ENCODE measurements at regions not wholly inside any gene's neighbourhood (a gene's known extent, or its start where the extent isn't known, plus 50 kb on each side); places are given as distances from the start of the nearest gene placed in this dataset.

GRCh38 chr15:87805117-87805820 is 451.3 kb downstream of the NTRK3 start:
- no peak for DNase-seq (ENCODE audit: low read depth in 2 of 2)

- DNase-seq (ENCODE audit: low read depth in 2 of 2), result no peak
These were observed 452.1 kb downstream of the NTRK3 start for GRCh38 chr15:87804451-87804850.

DNA sequence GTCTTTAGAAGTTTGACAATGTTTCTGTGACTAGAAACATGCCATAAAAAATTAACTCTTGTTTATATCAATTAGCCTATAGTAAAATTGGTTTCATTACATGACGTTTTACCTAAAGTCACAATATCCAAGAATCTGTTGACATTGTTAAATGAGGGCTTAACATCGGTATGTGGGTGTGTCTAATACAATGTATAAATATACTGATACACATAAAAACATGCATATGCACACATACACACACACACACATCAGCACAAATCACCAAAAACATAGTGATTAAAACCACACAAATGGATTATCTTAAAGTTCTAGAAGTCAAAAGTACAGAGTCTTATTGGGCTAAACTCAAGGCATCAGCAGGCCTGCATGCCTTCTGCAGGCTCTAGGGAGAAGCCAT is 456.7 kb downstream of the NTRK3 start:
- no peak for DNase-seq (ENCODE audit: low read depth in 2 of 2)

DNA sequence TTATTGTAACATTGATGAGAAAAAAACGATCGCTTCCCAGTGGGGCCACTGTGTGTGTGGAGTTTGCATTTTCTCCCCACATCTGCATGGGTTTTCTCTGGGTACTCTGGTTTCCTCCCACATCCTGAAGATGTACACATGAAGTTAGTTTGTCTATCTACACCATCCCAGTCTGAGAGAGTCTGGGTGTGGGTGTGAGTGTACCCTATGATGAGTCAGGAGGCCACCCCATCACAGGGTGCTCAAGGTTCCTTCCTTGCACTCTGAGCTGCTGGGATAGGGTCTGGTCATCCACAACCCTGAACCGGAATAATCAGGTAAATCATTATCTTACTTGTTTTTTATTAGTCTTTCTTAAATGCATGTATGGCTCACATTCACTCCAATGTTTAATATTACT is 457.1 kb downstream of the NTRK3 start:
- no peak for DNase-seq (ENCODE audit: low read depth in 2 of 2)

- DNase-seq (ENCODE audit: low read depth in 2 of 2), result no peak
These were observed 462.8 kb downstream of the NTRK3 start for GRCh38 chr15:87793725-87794124.

DNA sequence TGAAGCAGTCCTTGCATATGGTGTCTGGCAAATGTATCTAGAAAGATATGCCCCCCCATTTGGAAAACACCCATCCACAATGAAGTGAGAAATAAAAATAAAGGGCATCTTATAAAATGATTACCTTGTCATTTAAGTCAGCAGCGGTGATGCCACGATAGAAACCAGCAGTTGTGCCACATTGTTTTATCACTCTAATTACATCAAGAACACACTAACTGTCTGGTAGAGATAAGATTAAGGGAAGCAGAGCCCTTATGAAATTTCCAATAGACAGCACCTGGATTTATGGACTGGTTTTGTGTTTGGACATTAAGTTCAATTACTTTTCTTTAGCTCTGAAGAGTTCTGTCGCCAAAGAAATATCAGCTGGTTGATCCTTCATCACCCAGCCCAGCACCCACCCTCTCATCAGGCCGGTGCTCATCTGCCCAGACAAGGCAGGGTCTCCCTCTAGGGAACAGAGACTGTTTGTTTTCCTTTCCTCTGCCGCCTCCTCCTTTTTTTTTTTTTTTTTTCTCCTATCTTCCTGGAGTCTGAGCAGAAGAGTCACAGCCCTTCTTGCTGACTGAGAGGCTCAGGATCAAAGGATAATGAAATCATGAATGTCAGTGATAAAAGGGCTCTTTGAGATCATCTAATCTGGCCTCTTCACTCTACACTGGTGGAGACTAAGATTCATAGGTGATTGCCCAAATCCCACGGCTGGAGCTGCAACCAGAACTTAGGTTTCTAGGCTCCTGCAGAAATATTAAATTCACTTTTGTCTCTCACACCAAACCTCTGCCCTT is 464.1 kb downstream of the NTRK3 start:
- DNase-seq (ENCODE audit: low read depth in 2 of 2), result no peak

- DNase-seq (ENCODE audit: low read depth in 2 of 2), result no peak
These were observed 474.4 kb downstream of the NTRK3 start for GRCh38 chr15:87781959-87782625.

- no peak for DNase-seq (ENCODE audit: low read depth in 2 of 2)
These were observed 476.8 kb downstream of the NTRK3 start for GRCh38 chr15:87779746-87780145.

DNA sequence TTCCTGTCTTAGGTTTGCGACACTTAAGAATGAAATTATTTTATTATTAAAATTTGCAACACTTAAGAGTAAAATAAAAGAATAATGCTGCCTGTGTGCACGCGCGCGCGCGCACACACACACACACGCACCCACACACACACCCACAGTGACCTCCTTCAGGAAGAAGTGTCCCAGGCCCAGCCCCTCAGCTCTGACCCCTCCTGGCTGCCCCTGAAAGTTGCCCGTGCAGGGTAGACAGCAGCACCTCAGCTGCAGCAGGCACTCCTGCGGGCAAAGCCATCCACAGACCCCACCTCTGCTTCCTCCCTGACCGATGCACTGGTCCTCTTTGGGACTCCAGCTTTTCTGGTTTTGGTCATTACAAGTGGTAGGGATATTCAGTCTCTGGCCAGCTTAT is 478.2 kb downstream of the NTRK3 start:
- no peak for DNase-seq (ENCODE audit: low read depth in 2 of 2)

DNA sequence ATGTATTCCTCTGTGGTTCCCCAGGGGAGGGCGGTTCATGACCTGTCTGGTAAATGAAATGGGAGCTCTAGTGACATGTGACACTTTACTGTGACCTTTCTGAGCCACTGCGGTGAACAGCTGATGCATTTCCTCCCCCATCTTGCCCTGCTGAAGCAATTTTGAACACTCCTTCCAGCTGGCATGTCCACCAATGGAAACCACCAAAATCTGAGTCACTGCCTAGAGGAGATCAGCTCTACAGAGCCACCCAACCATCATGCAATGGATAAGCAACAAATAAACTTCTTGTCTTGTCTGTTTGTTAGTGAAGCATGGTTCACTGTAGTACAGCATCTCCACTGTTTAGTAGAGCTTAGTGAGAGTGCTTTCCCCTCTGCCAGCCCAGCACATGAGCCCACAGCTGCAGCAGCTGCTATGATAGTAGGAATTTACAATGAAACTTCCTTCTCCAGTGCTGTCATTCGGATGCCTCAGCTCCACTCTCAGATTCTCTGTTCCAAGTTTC is 479.4 kb downstream of the NTRK3 start:
- DNase-seq (ENCODE audit: low read depth in 2 of 2), result no peak

- no peak for DNase-seq (ENCODE audit: low read depth in 2 of 2)
These were observed 489.0 kb downstream of the NTRK3 start for GRCh38 chr15:87767516-87767915.

DNA sequence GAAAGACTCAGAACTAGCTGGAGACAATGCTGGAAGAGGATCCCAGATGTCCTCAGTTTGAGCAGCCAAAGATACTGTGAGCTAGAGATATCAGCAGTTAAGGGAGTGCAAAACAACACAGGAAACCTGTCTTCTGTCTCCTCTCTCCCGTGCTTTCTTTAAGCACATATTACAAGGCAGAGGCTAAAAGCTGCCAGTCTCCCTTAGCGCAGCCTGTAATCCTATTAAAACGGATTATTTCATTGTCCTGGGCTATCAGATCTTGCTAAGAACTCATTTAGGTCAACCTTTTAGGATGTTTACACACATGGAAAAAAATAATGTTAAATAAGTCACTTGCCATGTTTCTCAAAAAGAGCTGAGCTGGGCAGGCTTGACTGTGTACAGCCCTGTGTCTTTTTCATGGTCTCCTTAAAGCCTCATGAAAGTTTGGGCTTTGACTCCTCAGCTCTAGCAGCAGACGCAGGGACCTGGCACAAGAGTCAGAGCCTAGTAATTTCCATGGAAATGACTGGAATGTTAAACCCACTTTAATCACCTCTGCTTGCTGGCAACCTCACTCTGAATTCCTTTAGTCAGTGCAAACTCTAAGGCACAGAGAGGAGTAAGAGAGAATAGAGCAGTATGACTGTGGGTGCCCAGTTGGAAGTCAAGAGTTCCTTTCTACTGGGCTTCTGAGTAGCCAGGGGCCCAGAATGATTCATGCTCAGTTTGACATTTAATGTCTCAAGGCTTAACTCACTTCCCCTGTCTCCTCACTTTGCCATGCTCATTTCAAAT is 491.9 kb downstream of the NTRK3 start:
- no peak for DNase-seq (ENCODE audit: low read depth in 2 of 2)

DNA sequence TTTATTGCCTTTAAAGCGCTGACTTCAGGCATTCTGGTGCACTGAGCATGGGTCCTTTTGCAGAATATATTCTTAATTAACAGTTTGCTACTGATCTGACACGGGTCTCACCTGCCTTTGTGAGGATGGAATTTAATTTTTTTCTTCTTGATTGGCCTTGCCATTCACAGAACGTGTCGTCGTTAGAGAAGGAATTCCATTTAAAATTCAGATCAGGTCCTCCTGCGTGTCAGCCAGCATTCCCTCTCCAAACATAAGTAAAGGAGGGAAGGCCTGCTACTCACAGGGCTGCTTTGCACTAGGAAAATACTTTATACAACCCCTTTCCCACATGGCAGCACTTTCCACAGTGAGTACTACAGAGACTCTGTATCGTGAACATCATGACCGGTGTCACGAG is 492.7 kb downstream of the NTRK3 start:
- DNase-seq (ENCODE audit: low read depth in 2 of 2), result no peak

DNA sequence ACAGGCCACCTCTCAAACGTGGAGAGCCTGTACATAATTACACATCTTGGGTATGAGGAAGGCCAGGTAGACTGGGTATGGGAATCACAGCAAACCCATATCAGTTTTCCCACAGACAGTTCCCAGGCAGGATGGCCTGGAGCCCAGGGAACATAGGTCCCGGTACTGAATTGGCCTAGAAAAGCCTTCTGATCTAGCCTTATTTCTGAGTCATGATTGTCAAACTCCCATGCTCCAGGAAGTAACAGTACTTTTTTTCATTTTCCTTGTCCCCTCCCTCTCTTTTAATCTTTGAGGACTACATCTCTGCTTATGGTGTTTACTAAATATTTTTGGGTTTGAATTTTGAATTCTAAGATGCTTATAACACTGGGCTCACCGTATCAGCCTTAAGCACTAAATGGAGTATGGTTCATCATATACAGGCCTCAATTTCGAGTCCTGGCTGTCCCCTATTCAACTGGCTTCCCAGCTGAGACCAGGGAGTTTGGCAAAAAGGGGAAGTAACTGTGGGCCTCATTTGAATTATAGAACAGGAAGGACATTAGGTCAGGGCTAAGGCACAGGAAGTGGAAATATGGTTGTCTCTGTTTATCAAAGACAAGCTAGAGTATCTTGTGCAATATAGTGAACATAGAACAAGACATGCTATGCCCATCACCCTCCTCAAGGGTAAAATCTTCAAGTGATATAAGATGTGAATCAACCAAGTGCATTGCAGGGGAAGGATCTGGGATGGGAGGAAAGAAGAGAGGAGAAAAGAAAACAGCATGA is 494.6 kb downstream of the NTRK3 start:
- DNase-seq (ENCODE audit: low read depth in 2 of 2), result no peak

DNA sequence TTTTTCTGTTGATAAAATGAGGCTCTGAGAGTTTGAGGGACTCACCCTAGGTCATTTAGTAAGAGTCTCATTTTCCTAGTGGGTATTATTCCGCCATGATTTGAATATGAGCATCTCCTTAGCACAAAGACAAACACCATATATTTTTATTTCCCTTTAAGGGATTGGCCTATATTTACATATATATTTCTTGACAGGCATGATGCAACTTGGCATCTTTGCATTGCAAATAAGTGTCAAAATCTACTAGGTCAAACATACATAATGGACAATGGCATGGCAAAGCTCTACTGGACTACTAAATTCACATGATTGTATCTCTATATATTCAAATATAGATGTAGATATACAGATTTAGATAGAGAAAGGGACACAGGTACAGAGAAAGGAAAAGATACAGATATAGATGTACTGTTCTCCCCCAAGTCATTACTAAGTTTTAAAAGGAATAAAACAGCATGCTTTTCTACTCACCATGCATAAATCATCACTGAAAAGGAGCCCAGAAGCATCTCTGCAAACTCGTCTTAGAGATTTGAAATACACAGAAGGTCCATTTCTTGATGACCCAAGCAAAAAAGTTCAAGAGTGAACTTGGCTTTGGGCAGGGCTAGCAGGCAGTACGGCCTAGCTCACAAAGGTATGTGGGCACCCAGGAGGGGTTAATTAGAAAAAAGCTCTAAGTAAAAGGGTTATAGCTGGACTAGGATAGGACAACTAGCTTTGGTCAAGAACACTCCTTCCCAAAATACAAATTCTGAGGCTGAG is 495.8 kb downstream of the NTRK3 start:
- DNase-seq (ENCODE audit: low read depth in 2 of 2), result no peak

GRCh38 chr15:87758794-87759418 is 497.6 kb downstream of the NTRK3 start:
- DNase-seq (ENCODE audit: low read depth in 2 of 2), result no peak

DNA sequence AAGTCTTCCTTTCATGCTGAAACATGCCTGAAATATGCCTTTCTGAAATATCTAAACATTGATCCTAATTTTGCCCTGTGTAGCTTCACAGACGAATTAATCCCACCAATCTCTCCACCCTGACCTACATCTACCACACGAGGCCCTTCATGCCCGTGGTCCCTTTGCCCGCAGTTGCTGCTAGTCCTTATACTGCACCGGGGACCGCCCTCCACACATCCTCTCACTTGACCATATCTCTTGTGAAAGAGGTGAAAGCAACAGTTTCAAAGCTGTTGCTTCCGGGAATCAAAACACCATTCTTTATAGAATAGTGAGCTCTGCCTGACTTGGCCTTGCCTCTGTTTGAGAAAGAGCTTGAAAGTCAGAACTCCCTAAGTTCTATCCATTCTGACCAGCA is 499.5 kb downstream of the NTRK3 start:
- no peak for DNase-seq (ENCODE audit: low read depth in 2 of 2)

GRCh38 chr15:87756072-87756471 is 500.5 kb downstream of the NTRK3 start:
- DNase-seq (ENCODE audit: low read depth in 2 of 2), result no peak

- DNase-seq (ENCODE audit: low read depth in 2 of 2), result no peak
These were observed 501.3 kb downstream of the NTRK3 start for GRCh38 chr15:87755226-87755625.

DNA sequence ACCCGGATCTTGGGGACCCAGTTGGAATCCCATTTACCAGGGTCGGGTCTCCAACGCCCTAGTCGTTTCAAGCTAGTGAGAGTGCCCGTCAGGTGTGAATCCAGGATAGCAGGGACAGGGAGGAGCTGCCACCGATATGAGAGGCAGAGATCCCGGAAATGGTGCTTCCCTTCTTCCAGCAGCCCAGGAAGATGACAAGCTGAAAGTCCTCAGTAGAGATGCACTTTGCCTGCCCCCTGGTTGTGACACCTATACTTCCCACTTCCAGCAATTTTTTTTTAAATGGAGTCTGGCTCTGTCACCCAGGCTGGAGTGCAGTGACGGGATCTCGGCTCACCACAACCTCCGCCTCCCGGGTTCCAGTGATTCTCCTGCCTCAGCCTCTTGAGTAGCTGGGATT is 503.0 kb downstream of the NTRK3 start:
- no peak for DNase-seq (ENCODE audit: low read depth in 2 of 2)
